ENCODE measurements at regions not wholly inside any gene's neighbourhood (a gene's known extent, or its start where the extent isn't known, plus 50 kb on each side); places are given as distances from the start of the nearest gene placed in this dataset.

GRCh38 chr11:24411791-24412190, 85.1 kb upstream of the LUZP2 start:
- no peak for TF ChIP-seq EZH2phosphoT487 (IDR thresholded peaks at IDR 0.05; ENCODE audit: insufficient read depth, low read depth)
- no peak for TF ChIP-seq EZH2 (IDR thresholded peaks at IDR 0.05; ENCODE audit: insufficient read depth, poor library complexity, severe bottlenecking)

All from GM23248 (cell line).